IPS-15b (cell line): ENCODE measurements at regions not wholly inside any gene's neighbourhood (a gene's known extent, or its start where the extent isn't known, plus 50 kb on each side); places are given as distances from the start of the nearest gene placed in this dataset.

Source experiments
- H3K27me3 ChIP-seq: one replicate; pipeline ENCODE4 v1.6.1; 2013; ENCODE audit warnings: low read length; ENCODE audit not compliant: control insufficient read depth, insufficient read depth
- H3K36me3 ChIP-seq: one replicate; pipeline ENCODE4 v1.6.1; 2013; ENCODE audit warnings: low read length; ENCODE audit not compliant: control insufficient read depth, insufficient read depth
- H3K4me1 ChIP-seq: one replicate; pipeline ENCODE4 v1.6.1; 2013; ENCODE audit warnings: mild to moderate bottlenecking, low read length; ENCODE audit not compliant: control insufficient read depth, insufficient read depth
- H3K4me3 ChIP-seq: one replicate; pipeline ENCODE4 v1.5.1; 2013; ENCODE audit warnings: low read depth, low read length
- H3K9ac ChIP-seq: one replicate; pipeline ENCODE4 v1.6.1; 2013; ENCODE audit warnings: low read depth, mild to moderate bottlenecking, low read length
- H3K9me3 ChIP-seq: one replicate; pipeline ENCODE4 v1.6.1; 2013; ENCODE audit warnings: mild to moderate bottlenecking, low read length; ENCODE audit not compliant: control insufficient read depth, insufficient read depth

DNA sequence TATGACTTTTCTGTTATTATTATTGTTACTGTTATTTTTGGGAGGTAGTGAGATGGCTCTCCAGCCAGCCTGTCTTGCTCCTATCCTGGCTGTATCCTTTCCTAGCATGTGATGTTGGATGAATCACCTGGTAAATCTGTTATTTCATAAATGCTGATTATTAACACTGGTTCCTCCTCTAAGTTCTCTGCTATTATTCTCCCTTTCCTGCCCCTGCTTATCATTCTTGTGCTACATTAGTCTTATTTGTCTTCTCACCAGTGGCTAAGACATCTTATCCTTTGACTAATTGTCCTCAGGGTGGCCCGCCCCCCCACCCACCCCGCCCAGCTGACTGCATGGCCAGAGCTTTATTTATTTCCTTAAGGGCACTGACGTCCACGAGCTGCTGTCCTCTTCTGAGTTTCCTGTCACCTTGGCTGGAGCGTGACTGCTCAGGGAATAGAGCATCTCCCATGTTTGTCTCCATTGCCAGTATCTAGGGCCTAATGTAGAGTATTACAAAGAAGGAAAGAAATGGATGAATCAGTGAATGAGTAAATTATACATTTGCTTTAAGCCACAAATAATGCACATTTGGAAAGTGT lies 110.1 kb upstream of the KLF6 start:
- H3K9me3 ChIP-seq, result no peaks in the 10 kb centered on the region
- no peaks in the 10 kb centered on the region for H3K4me1 ChIP-seq
- no peaks in the 10 kb centered on the region for H3K27me3 ChIP-seq
- no peak overlapping the region for H3K4me3 ChIP-seq
- no peak overlapping the region for H3K9ac ChIP-seq
- no peaks in the 10 kb centered on the region for H3K36me3 ChIP-seq

DNA sequence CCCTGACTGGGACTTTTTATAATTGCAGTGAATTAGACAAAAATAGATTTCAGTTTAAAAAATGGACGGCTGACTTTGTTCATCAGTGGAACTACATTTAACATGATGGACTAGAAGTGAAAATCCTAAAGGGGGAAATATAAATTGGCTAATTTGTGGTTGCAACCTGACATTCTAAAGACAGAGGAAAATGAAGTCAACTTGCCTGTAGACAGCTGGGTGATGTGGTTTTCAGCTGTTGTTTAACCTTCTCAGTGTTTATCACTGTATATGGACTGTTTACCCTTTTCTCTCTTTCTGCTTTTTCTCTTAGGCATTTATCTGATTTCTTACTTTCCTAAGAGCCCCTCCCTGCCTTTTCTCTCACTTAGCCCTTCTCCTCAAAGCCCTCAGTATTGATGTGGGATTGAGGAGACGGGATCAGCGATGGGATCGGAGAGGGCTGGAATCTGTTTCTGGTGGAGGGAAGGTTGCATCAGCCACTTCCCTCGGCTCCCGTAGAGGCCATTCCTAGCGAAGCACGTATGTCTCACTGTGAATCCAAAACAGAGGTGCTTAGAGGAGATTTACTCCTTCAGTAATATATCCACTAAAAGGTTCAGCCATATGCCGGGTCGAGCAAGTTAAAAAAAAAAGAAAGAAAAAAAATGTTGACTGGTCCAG lies 109.0 kb upstream of the KLF6 start:
- Histone ChIP-seq H3K9ac (no peak overlapping the region), H3K9me3 (no peaks in the 10 kb centered on the region), H3K4me1 (no peaks in the 10 kb centered on the region), H3K36me3 (no peaks in the 10 kb centered on the region), H3K27me3 (no peaks in the 10 kb centered on the region), H3K4me3 (no peak overlapping the region)

DNA sequence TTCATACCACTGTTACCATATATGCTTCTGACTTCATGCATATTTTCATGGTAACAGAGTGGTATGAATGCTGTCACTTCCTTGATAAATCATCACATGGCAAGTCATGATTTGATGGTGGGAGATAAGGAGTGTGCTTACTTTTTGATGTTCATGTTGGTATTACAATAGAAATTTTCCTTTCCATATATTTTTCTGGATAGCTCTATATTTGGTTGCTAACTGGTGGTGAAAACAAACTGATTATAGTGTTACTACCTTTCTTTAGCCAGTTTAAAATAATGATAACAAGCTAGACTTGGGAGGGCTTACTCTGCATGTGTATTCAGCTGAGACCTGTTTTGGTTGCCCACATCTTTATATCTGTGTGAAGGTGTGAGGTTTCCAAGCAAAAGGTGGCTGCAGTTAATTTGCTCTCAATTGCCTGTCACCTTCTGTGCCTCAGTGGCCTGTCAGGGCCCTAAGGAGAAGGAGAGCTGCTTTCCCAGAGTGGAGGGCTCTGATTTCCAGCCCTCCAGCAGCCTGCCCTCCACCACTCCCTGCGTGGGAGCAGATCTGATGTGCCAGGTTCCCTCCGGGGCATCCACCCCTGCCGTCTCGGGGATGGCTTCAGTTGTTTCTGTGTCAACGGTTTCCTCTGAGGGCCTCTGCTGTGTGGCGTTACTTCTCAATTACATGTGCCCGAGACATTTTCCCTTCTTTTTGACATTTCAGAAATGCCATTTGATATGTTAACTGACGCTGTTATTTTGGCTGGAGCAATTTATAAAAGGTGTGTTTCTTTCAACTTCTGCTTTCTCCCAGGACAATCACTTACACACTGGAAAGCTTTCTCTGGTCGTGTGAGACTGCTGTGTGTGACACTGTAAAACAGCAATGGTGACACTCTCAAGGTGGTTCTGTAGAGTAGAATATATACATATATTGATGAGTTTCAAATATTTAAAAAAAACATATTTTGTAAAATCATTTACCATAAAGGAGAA lies 107.7 kb upstream of the KLF6 start:
- H3K9me3 ChIP-seq, result no peaks in the 10 kb centered on the region
- H3K27me3 ChIP-seq, result no peaks in the 10 kb centered on the region
- peaks cover 7% of the 10 kb centered on the region for H3K4me1 ChIP-seq
- H3K4me3 ChIP-seq, result no peak overlapping the region
- no peak overlapping the region for H3K9ac ChIP-seq
- H3K36me3 ChIP-seq, result no peaks in the 10 kb centered on the region

DNA sequence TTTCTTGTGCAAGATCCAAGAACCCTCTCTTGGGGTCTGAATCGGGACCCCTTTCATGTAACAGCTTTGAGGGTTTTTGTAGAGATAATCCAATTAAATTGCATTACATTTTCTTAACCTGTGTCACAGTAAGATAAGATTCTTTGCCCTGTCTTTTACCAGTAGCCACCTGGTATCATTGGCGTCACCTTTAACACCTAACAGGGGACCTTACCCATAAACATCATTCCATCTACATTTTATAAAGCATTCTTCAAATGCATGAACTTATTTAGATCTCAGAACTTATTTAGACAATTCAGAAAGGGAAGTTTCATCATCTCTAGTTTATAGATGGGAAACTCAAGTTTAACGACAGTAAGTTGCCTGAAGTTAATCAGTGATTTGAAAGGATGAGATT lies 106.4 kb upstream of the KLF6 start:
- H3K36me3 ChIP-seq, result no peaks in the 10 kb centered on the region
- H3K27me3 ChIP-seq, result no peaks in the 10 kb centered on the region
- no peak overlapping the region for H3K9ac ChIP-seq
- H3K4me1 ChIP-seq, result peaks cover 12% of the 10 kb centered on the region
- H3K9me3 ChIP-seq, result no peaks in the 10 kb centered on the region
- H3K4me3 ChIP-seq, result no peak overlapping the region

DNA sequence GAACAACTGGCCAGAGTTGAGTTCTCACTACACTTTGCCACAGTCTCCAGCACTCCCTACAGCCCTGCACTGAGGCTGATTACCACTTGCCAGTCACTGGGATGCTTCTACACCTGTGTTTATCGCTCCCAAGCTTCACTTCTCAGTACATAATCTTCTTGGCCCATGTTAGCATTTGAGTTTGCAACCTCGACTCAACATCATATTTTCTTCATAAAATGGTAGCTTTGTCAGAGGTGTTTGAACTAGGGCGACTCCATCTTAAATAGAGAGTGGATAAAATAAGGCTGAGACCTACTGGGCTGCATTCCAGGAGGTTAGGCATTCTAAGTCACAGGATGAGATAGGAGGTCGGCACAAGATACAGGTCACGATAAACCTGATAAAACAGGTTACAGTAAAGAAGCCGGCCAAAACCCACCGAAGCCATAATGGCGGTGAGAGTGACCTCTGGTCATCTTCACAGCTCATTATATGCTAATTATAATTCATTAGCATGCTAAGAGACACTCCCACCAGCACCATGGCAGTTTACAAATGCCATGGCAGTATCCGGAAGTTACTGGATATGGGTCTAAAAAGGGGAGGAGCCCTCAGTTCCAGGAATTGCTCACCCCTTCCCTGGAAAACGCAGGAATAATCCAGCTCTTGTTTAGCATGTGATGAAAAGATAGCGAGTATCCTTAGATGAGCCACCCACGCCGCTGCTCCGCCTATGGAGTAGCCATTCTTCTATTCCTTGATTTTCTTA lies 105.8 kb upstream of the KLF6 start:
- H3K27me3 ChIP-seq, result no peaks in the 10 kb centered on the region
- H3K4me3 ChIP-seq, result no peak overlapping the region
- H3K9me3 ChIP-seq, result no peaks in the 10 kb centered on the region
- no peaks in the 10 kb centered on the region for H3K36me3 ChIP-seq
- no peak overlapping the region for H3K9ac ChIP-seq
- peaks cover 14% of the 10 kb centered on the region for H3K4me1 ChIP-seq

DNA sequence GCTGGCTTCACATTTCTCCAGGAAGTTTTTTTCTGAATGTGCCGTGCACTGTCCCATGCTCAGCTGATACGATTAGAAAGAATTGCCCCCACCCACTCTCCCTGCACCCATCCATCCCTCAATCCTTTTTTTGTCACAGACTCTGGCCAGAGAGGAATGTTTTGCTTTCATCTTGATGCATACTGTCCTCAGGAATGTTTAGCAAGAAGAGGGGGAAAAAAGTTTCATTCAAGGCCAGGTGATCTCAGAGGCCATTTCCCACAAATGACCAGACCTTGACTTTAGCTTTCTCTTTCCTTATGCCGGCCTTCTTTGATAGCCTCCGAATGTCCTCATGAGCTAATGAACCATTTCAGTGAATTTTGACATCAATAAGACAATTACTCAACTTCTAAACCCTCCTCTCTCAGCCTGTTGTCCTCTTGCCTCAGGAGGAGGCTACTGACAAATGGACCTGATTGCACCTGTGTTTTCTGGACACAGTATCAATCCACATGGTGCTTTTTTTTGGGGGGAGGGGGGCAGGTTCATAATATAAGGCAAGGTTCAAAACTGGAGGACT lies 105.0 kb upstream of the KLF6 start:
- no peak overlapping the region for H3K9ac ChIP-seq
- H3K27me3 ChIP-seq, result no peaks in the 10 kb centered on the region
- no peaks in the 10 kb centered on the region for H3K9me3 ChIP-seq
- no peaks in the 10 kb centered on the region for H3K36me3 ChIP-seq
- peaks cover 14% of the 10 kb centered on the region for H3K4me1 ChIP-seq
- H3K4me3 ChIP-seq, result no peak overlapping the region

DNA sequence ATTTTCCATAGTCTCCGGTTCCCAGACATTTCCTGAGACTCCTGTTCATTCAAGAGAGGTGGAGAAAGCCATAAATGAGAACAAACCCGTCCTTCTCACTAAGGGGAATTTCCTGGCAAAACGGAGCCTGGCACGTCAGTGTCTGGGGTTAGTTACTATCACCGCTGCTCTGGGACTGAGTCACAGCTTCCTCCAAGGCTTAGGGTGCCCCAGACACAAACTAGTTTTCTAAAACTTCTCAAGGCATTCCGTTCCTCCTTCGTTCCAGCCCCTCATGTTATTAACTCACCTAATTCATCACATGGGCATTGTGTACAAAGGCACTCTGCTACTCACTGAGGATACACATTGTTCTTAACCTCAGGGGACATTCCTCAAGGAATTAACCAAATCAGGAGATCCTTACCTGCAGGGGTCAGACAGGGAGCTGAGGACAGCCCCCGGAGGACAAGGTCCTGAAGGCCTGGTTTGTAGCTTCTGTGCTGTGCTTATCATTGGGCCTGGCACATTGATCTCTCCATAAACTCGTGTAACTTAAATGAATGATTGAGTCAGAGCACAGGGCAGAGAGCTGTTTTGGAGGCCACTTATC lies 103.0 kb upstream of the KLF6 start:
- Histone ChIP-seq H3K27me3 (no peaks in the 10 kb centered on the region), H3K4me3 (no peak overlapping the region), H3K36me3 (no peaks in the 10 kb centered on the region), H3K4me1 (peaks cover 14% of the 10 kb centered on the region), H3K9me3 (no peaks in the 10 kb centered on the region), H3K9ac (no peak overlapping the region)

DNA sequence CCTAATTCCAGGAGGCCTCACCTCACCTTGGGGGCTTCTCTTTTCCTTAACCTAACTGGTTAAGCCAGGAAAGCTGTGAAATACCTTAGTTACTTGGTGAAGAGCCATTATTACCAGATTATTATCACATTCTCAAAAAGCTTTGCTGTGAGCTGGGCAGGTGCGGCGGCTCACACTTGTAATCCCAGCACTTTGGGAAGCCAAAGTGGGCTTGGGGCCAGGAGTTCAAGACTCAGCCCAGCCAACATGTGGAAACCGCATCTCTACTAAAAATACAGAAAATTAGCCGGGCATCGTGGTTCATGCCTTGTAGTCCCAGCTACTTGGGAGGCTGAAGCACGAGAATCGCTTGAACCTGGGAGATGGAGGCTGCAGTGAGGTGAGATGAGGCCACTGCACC lies 102.4 kb upstream of the KLF6 start:
- no peaks in the 10 kb centered on the region for H3K36me3 ChIP-seq
- no peak overlapping the region for H3K9ac ChIP-seq
- H3K4me1 ChIP-seq, result peaks cover 14% of the 10 kb centered on the region
- no peaks in the 10 kb centered on the region for H3K9me3 ChIP-seq
- H3K4me3 ChIP-seq, result no peak overlapping the region
- no peaks in the 10 kb centered on the region for H3K27me3 ChIP-seq

DNA sequence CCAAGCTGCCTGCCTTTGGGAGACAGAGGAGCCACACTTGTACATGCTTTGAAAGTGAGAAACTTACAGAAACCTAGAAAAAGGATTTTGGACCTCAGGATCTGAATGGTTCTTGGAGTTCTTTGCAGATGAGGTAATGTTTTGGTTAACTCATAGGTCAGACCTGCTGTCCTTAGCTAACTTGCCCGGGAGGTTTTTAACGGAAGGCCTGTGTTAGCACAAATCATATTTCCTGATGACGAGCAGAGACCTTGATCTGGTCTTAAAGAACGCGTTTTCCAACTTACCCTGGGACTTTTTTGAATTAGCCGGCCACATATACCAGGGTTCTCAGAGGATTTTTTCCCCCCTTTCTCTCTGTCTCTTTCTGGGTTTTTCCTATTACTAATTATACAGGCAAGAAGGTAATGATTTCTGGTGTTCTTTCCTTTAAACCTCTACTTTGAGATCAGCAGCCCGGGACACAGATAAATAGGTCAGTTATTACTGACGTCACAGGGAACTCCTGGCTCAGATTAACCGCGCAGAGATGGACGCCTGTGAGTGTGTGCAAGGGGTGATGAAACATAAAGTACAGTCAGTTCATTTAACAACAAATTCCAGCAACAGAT lies 101.7 kb upstream of the KLF6 start:
- Histone ChIP-seq H3K27me3 (no peaks in the 10 kb centered on the region), H3K9ac (no peak overlapping the region), H3K36me3 (no peaks in the 10 kb centered on the region), H3K4me3 (no peak overlapping the region), H3K4me1 (peaks cover 14% of the 10 kb centered on the region), H3K9me3 (no peaks in the 10 kb centered on the region)

DNA sequence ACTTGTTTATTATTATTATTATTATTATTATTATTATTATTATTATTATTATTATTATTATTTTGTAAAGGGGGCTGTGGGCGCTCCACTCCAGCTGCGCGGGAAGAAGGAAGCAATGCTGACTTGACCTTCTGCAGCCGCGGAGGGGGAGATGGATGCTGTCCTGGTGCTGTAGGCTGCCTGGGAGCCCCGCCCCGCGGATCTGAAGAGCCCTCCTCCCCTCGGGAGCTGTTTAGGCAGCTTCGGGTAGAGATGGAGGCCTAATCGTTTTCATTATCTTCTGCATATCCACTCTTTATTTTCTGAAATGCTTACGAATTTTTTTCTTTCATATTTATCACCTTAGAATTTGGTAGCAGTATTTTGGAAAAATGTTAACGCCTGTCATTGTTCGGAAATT lies 101.2 kb upstream of the KLF6 start:
- Histone ChIP-seq H3K36me3 (no peaks in the 10 kb centered on the region), H3K9ac (no peak overlapping the region), H3K4me3 (no peak overlapping the region), H3K9me3 (no peaks in the 10 kb centered on the region), H3K27me3 (no peaks in the 10 kb centered on the region), H3K4me1 (peaks cover 14% of the 10 kb centered on the region)
